ENCODE measurements at regions not wholly inside any gene's neighbourhood (a gene's known extent, or its start where the extent isn't known, plus 50 kb on each side); places are given as distances from the start of the nearest gene placed in this dataset.
"Not testable (repeated sequence)": the region's sequence is repeated elsewhere in the genome, so short reads cannot be mapped to it uniquely, and the experiment has no call there.

- Mint-ChIP-seq H3K36me3 (no peaks in the 10 kb centered on the region), H3K4me3 (no peak overlapping the region), H3K27me3 (peaks cover 34% of the 10 kb centered on the region), H3K4me1 (no peaks in the 10 kb centered on the region), H3K9me3 (peaks cover 18% of the 10 kb centered on the region), H3K27ac (no peak overlapping the region)
- ATAC-seq: no peak
These were observed 102.2 kb upstream of the NANOS1 start for GRCh38 chr10:118927321-118927720.

- ATAC-seq: no peak
- H3K9me3 Mint-ChIP-seq: peaks cover 18% of the 10 kb centered on the region
- H3K36me3 Mint-ChIP-seq: no peaks in the 10 kb centered on the region
- H3K4me1 Mint-ChIP-seq: no peaks in the 10 kb centered on the region
- H3K27me3 Mint-ChIP-seq: peaks cover 45% of the 10 kb centered on the region
- H3K4me3 Mint-ChIP-seq: no peak overlapping the region
- no peak overlapping the region for H3K27ac Mint-ChIP-seq
These were observed 98.9 kb upstream of the NANOS1 start for GRCh38 chr10:118930614-118931013.

GRCh38 chr10:118931436-118931835 is 98.1 kb upstream of the NANOS1 start:
- Mint-ChIP-seq H3K27me3 (peaks cover 43% of the 10 kb centered on the region), H3K4me1 (no peaks in the 10 kb centered on the region)

DNA sequence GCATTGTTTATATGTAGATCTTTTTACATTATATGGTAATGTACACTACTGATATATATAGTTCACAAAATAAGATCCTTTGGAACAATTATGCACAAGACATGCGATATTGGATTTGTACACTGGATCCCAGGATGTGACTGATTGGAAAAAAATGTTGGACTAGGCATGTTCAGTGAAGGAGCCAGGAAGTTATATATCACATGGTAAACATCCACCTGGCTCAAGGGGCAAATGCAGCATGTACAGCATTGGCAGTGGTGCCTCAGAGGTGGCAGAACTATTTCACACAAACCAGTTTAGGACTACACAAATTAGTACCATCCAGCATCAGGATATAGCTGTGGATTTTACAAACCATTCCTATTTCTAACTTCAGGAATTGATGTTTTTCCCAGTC is 97.4 kb upstream of the NANOS1 start:
- H3K27me3 Mint-ChIP-seq: peaks cover 43% of the 10 kb centered on the region
- not testable (repeated sequence) for H3K36me3 Mint-ChIP-seq, ATAC-seq, H3K27ac Mint-ChIP-seq, H3K4me3 Mint-ChIP-seq, H3K4me1 Mint-ChIP-seq
- peaks cover 18% of the 10 kb centered on the region for H3K9me3 Mint-ChIP-seq

More at GRCh38 chr10:118931436-118931835, 98.1 kb upstream of the NANOS1 start:
- no peak for ATAC-seq
- Mint-ChIP-seq H3K36me3 (no peaks in the 10 kb centered on the region), H3K4me3 (no peak overlapping the region), H3K9me3 (peaks cover 18% of the 10 kb centered on the region), H3K27ac (no peak overlapping the region)

DNA sequence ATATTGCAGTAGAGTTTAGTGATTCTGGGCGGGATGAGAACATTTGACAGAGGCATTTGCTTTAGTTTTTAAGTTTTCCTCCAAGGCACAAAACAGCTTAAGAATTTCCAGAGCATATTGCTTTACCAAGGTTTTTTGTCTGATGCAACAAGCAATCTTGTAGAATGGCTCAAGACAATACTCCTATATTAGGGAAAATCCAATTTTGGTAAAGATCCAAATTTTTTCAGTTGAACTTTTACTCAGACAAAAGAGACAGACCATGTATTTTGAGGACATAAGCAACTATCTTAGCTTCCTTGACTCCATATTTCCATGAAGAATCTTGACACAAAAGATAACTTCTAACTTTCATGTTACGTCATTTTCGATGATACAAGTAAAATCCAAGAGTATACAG is 92.3 kb upstream of the NANOS1 start:
- Mint-ChIP-seq H3K27me3 (peaks cover 35% of the 10 kb centered on the region), H3K9me3 (peaks cover 6% of the 10 kb centered on the region), H3K36me3 (no peaks in the 10 kb centered on the region), H3K4me1 (no peaks in the 10 kb centered on the region), H3K4me3 (no peak overlapping the region), H3K27ac (no peak overlapping the region)
- no peak for ATAC-seq

- no peak overlapping the region for H3K4me3 Mint-ChIP-seq
- H3K36me3 Mint-ChIP-seq: no peaks in the 10 kb centered on the region
- no peaks in the 10 kb centered on the region for H3K4me1 Mint-ChIP-seq
- H3K9me3 Mint-ChIP-seq: peaks cover 6% of the 10 kb centered on the region
- H3K27ac Mint-ChIP-seq: no peak overlapping the region
- H3K27me3 Mint-ChIP-seq: peaks cover 24% of the 10 kb centered on the region
- ATAC-seq: no peak
These were observed 90.1 kb upstream of the NANOS1 start for GRCh38 chr10:118939211-118940007.

- no peak overlapping the region for H3K27ac Mint-ChIP-seq
- peaks cover 20% of the 10 kb centered on the region for H3K27me3 Mint-ChIP-seq
- ATAC-seq: no peak
- H3K4me1 Mint-ChIP-seq: no peaks in the 10 kb centered on the region
- peaks cover 6% of the 10 kb centered on the region for H3K9me3 Mint-ChIP-seq
- H3K4me3 Mint-ChIP-seq: no peak overlapping the region
- H3K36me3 Mint-ChIP-seq: no peaks in the 10 kb centered on the region
These were observed 89.1 kb upstream of the NANOS1 start for GRCh38 chr10:118940386-118940785.

GRCh38 chr10:118943253-118943652 is 86.3 kb upstream of the NANOS1 start:
- no peaks in the 10 kb centered on the region for H3K36me3 Mint-ChIP-seq
- H3K4me1 Mint-ChIP-seq: no peaks in the 10 kb centered on the region
- H3K4me3 Mint-ChIP-seq: no peak overlapping the region
- H3K9me3 Mint-ChIP-seq: peaks cover 6% of the 10 kb centered on the region
- no peak overlapping the region for H3K27ac Mint-ChIP-seq
- H3K27me3 Mint-ChIP-seq: peaks cover 31% of the 10 kb centered on the region
- ATAC-seq: no peak

DNA sequence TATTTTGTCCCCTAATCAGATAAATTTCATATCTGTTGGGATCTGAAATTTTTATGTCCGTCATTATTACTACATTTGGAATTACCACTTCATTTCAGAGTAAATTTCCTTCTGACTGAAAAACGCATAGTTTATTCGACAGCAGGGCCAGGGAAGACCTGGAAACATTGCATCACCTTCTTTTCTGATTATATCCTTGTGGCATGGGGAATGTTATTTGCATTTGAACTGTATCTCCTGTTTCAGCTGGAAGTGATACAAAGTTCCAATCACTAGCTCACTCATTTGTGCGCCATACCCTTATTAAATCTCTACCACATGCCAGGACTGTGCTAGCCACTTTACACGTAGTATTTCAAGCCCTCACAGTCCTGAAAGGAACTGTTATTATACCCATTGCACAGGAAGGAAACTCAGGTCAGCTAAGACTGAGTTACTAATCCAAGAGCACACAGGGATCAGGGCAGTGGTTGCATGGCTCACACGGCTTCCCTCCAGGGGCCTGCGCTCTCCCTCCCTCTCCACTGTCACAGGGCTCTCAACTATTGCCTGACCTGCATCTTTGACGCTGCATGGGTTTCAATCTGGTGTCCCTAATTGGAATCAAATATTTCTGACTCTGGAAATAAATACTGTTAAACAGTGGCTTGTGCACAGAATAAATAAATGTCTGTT is 84.4 kb upstream of the NANOS1 start:
- H3K27ac Mint-ChIP-seq: no peak overlapping the region

GRCh38 chr10:118948786-118949185 is 80.7 kb upstream of the NANOS1 start:
- no peak overlapping the region for H3K4me3 Mint-ChIP-seq
- H3K9me3 Mint-ChIP-seq: no peaks in the 10 kb centered on the region
- H3K4me1 Mint-ChIP-seq: no peaks in the 10 kb centered on the region
- H3K36me3 Mint-ChIP-seq: no peaks in the 10 kb centered on the region
- H3K27ac Mint-ChIP-seq: no peak overlapping the region
- ATAC-seq: no peak
- peaks cover 50% of the 10 kb centered on the region for H3K27me3 Mint-ChIP-seq

More for the DNA sequence above, 84.4 kb upstream of the NANOS1 start:
- ATAC-seq: no peak
- Mint-ChIP-seq H3K4me3 (no peak overlapping the region), H3K27me3 (peaks cover 44% of the 10 kb centered on the region), H3K4me1 (no peaks in the 10 kb centered on the region), H3K9me3 (peaks cover 6% of the 10 kb centered on the region), H3K36me3 (no peaks in the 10 kb centered on the region)

DNA sequence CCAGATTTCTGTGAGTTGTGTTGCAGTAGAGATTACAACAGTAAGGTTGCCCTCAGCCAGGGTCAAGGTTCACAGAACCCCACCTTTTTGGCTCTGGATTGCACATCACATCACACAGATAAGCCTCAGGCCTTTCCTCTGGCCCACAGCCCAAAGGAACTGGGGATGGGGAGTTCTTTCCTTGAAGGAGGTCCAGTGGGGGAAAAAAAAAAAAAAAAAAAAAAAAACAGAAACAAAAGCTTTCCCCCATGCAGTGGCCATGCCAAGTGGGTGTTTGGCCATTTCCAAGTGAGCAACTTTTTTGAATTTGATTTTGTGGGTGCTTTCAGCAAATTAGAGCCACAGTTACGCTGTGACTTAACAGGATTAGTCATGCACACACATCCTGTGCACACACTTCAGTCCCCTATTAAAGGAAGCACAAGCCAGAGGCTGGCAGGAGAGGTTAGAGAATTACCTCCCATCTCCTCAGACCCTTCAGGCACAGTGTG is 79.3 kb upstream of the NANOS1 start:
- Mint-ChIP-seq H3K27ac (no peak overlapping the region), H3K4me3 (no peak overlapping the region), H3K9me3 (no peaks in the 10 kb centered on the region), H3K36me3 (no peaks in the 10 kb centered on the region), H3K4me1 (no peaks in the 10 kb centered on the region), H3K27me3 (peaks cover 56% of the 10 kb centered on the region)
- no peak for ATAC-seq

DNA sequence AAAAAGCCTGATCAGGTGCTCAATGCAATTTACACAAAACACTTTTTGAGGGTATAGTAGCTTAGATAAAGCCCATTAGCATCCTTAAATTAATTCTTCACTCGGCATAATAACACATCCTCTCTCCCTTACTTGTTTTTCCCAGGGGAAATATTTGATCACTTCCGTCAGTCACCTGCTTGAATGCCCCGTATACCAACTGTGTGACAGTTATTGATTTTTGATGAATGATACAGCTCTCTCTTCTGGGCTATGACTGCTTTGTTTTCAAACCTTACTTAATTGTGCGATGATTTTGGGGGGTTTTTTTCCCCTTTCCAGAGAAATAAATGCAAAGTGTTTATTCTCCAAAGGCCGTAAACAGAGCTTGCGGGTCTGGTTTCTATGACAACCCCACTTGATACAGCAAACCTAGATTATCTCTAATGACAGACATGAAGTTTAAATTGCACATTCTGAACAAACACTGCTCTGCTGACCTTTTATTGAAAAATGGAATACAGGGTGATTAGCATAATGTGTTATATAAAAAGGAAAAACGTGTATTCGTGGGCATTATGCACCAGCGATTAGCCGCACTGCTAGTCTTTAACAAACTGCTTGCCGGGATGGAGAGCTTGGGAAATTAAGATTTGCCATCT is 78.4 kb upstream of the NANOS1 start:
- no peaks in the 10 kb centered on the region for H3K36me3 Mint-ChIP-seq
- no peak for ATAC-seq
- no peaks in the 10 kb centered on the region for H3K4me1 Mint-ChIP-seq
- H3K4me3 Mint-ChIP-seq: no peak overlapping the region
- no peaks in the 10 kb centered on the region for H3K9me3 Mint-ChIP-seq
- no peak overlapping the region for H3K27ac Mint-ChIP-seq
- H3K27me3 Mint-ChIP-seq: peaks cover 49% of the 10 kb centered on the region

DNA sequence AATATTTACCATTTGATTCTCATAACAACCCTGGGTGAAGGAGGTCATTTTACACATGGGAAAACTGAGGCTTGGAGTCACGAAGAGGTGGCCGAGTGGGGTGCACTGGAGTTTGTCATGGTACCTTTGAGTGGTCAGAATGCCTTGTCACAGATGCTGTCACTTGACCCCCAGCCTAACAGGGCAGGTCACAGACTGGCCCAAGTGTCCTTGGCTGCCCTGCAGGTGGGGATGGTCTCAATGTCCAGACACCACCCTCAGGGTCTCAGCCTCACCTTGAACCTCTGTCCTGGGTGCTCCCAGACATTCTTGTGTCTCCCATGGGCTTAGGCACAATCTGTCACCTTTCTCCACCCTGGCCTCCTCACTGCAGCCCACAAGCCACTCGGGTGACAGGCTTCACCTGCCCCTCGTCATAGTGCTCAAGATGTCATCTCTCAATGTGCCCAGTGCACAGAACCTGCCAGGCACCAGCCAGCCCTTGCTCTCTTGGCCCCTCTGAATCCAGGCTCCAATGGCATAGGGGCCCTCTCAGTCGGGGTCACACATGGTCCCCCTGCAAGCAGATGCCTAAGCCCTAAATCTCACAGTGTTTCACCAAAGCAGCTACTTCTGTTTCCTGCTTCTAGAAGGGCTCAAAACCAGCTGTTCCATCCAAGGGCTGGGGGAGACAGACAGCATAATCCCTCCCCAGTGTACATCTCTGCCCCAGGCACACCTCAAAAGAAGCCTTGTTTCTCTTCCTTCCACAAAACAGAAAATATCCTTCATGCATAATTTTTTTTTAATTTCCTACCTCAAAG is 76.8 kb upstream of the NANOS1 start:
- H3K4me3 Mint-ChIP-seq: no peak overlapping the region
- H3K27me3 Mint-ChIP-seq: peaks cover 40% of the 10 kb centered on the region
- H3K36me3 Mint-ChIP-seq: no peaks in the 10 kb centered on the region
- H3K4me1 Mint-ChIP-seq: no peaks in the 10 kb centered on the region
- H3K27ac Mint-ChIP-seq: no peak overlapping the region
- no peaks in the 10 kb centered on the region for H3K9me3 Mint-ChIP-seq
- ATAC-seq: peak; percentile 11

- H3K36me3 Mint-ChIP-seq: no peaks in the 10 kb centered on the region
- no peak for ATAC-seq
- no peak overlapping the region for H3K27ac Mint-ChIP-seq
- H3K9me3 Mint-ChIP-seq: no peaks in the 10 kb centered on the region
- H3K27me3 Mint-ChIP-seq: peaks cover 32% of the 10 kb centered on the region
- no peak overlapping the region for H3K4me3 Mint-ChIP-seq
- H3K4me1 Mint-ChIP-seq: no peaks in the 10 kb centered on the region
These were observed 75.7 kb upstream of the NANOS1 start for GRCh38 chr10:118953598-118954393.

All from stimulated activated memory B cell treated with anti-CD40 and anti-IgM and Interleukin-4, amounts not matched to agents 10 μg/mL and 1 μg/mL and 100 μg/mL, for 72 hours (primary cell).